ENCODE measurements at regions not wholly inside any gene's neighbourhood (a gene's known extent, or its start where the extent isn't known, plus 50 kb on each side); places are given as distances from the start of the nearest gene placed in this dataset.

- no peaks in the 10 kb centered on the region for H3K4me1 ChIP-seq (ENCODE audit: control insufficient read depth, insufficient read depth, low read length)
- H3K4me3 ChIP-seq (ENCODE audit: low read length) = no peak overlapping the region
- H3K27me3 ChIP-seq (ENCODE audit: control insufficient read depth, insufficient read depth, low read length) = no peaks in the 10 kb centered on the region
- H3K27ac ChIP-seq (ENCODE audit: low read depth, low read length) = no peak overlapping the region
- H3K36me3 ChIP-seq (ENCODE audit: control insufficient read depth, insufficient read depth, low read length) = no peaks in the 10 kb centered on the region
- H3K9ac ChIP-seq (ENCODE audit: low read length) = no peak overlapping the region
Observed at GRCh38 chr13:29940715-29941114, 90.3 kb upstream of the UBL3 start.

DNA sequence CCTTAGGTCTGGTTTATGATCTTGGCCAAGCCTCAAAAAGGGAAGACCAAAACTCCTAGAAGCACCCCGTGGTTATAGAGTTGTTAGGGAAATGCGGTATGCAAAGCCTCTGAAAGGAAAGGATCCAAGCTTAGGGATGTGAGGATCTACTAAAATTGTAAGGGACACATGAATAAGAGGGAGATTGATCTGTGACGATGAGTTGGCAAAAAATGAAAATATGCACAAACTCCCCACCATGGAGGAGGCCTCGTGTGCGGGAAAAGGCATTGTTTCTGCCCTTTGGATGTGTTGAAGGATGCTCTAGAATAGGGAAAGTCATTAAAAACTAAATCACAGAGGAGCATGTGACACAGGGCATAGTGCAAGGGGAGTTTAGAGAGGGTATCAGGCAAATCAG lies 88.7 kb upstream of the UBL3 start:
- Histone ChIP-seq H3K4me3 (ENCODE audit: low read length) (no peak overlapping the region), H3K9ac (ENCODE audit: low read length) (no peak overlapping the region), H3K27me3 (ENCODE audit: control insufficient read depth, insufficient read depth, low read length) (no peaks in the 10 kb centered on the region), H3K36me3 (ENCODE audit: control insufficient read depth, insufficient read depth, low read length) (no peaks in the 10 kb centered on the region), H3K27ac (ENCODE audit: low read depth, low read length) (no peak overlapping the region), H3K4me1 (ENCODE audit: control insufficient read depth, insufficient read depth, low read length) (no peaks in the 10 kb centered on the region)

DNA sequence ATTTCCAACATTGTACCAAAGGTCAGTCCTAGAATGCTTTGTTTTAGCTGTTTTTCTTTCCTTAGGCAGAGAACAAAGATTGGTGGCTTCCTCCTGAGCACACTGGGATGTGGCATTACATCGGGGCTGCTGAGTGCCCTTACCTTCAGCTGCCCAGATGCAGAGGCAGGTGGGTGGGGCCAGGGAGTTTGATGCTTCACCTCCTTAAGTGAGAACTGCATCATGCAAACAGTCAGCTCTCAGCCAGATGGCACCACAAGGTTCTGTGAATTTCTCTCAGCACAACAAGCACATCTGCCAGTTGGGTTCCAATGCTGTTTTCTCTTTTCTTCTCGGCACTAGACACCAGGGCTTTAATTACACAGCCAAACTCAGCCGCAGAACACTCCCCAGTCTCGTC lies 87.4 kb upstream of the UBL3 start:
- Histone ChIP-seq H3K4me3 (ENCODE audit: low read length) (no peak overlapping the region), H3K27me3 (ENCODE audit: control insufficient read depth, insufficient read depth, low read length) (no peaks in the 10 kb centered on the region), H3K27ac (ENCODE audit: low read depth, low read length) (no peak overlapping the region), H3K9ac (ENCODE audit: low read length) (no peak overlapping the region), H3K4me1 (ENCODE audit: control insufficient read depth, insufficient read depth, low read length) (no peaks in the 10 kb centered on the region), H3K36me3 (ENCODE audit: control insufficient read depth, insufficient read depth, low read length) (no peaks in the 10 kb centered on the region)

GRCh38 chr13:29937379-29937778 lies 87.0 kb upstream of the UBL3 start:
- H3K36me3 ChIP-seq (ENCODE audit: control insufficient read depth, insufficient read depth, low read length) = no peaks in the 10 kb centered on the region
- H3K9ac ChIP-seq (ENCODE audit: low read length) = no peak overlapping the region
- no peaks in the 10 kb centered on the region for H3K4me1 ChIP-seq (ENCODE audit: control insufficient read depth, insufficient read depth, low read length)
- no peaks in the 10 kb centered on the region for H3K27me3 ChIP-seq (ENCODE audit: control insufficient read depth, insufficient read depth, low read length)
- no peak overlapping the region for H3K4me3 ChIP-seq (ENCODE audit: low read length)
- H3K27ac ChIP-seq (ENCODE audit: low read depth, low read length) = no peak overlapping the region

GRCh38 chr13:29936956-29937355 lies 86.5 kb upstream of the UBL3 start:
- no peak overlapping the region for H3K27ac ChIP-seq (ENCODE audit: low read depth, low read length)
- H3K36me3 ChIP-seq (ENCODE audit: control insufficient read depth, insufficient read depth, low read length) = no peaks in the 10 kb centered on the region
- H3K4me1 ChIP-seq (ENCODE audit: control insufficient read depth, insufficient read depth, low read length) = no peaks in the 10 kb centered on the region
- H3K9ac ChIP-seq (ENCODE audit: low read length) = no peak overlapping the region
- H3K4me3 ChIP-seq (ENCODE audit: low read length) = no peak overlapping the region
- no peaks in the 10 kb centered on the region for H3K27me3 ChIP-seq (ENCODE audit: control insufficient read depth, insufficient read depth, low read length)

DNA sequence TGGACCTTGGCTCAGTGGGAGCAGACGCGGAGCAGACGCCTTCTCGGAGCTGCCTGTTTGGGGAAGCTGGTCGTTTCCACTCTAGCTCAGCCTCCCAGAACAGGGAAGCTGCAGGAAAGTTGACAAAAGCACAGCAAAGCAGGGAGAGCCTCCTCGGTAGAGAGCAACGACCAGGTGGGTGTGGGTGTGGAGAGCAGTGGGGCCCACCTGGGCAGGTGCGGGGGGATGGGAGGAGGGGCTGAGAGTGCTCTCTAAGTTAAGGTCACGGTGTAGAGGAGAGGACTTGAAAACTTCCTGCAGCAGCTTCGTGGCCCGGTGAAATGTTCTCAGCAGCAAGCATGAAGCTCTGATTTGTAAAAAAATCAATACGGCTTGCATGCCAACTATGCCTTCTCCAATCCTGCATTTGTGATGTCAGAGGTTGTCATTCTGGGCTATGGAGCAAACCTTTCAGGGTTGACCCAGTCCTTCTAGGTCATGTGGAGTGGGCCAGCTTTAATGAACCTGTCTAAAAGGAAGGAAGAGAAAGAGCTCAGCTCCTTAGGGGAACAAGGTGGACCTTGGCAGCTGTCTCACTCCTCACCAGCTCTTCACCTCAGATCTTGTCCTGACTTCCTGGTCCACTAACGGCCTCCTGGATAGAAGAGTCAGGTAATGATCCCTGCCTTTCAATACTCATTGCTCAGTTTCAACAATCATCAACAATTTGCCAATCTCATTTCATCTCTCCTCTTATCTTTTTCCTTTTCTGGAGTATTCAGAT lies 85.8 kb upstream of the UBL3 start:
- no peaks in the 10 kb centered on the region for H3K36me3 ChIP-seq (ENCODE audit: control insufficient read depth, insufficient read depth, low read length)
- H3K9ac ChIP-seq (ENCODE audit: low read length) = no peak overlapping the region
- H3K27me3 ChIP-seq (ENCODE audit: control insufficient read depth, insufficient read depth, low read length) = no peaks in the 10 kb centered on the region
- H3K4me1 ChIP-seq (ENCODE audit: control insufficient read depth, insufficient read depth, low read length) = no peaks in the 10 kb centered on the region
- H3K4me3 ChIP-seq (ENCODE audit: low read length) = no peak overlapping the region
- H3K27ac ChIP-seq (ENCODE audit: low read depth, low read length) = no peak overlapping the region

DNA sequence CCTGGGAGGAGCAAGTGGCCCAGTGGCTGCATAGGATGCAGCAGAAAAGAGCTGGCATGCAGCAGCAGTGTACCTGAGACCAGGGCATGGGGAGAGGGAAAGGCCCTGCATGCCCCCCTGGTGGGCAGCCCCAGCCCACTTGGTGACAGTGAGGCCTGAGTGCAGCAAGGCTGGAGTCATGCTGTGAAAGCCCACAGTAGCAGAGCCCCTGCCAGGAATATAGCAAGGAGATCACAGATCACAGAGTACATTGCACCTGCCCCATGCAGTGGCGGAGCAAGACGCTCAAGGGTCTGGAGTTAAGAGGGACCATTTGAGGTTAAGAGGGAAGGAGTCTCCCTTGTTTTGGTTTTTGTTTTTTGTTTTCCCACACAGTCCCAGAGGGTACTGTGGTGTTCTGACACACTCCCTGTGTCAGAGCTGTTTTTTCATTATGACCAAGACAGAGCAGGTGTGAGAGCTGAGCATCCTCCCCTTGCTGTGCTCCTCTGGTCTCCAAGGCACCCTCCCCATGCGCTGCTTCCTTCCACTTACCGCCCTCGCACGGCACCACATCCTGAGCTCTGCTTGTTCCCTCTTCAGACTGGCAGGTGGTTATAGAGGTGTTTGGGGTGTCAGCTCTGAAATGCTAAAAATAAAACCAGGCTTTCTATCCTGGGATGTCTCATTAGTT lies 85.0 kb upstream of the UBL3 start:
- Histone ChIP-seq H3K4me1 (ENCODE audit: control insufficient read depth, insufficient read depth, low read length) (no peaks in the 10 kb centered on the region), H3K9ac (ENCODE audit: low read length) (no peak overlapping the region), H3K27ac (ENCODE audit: low read depth, low read length) (no peak overlapping the region), H3K27me3 (ENCODE audit: control insufficient read depth, insufficient read depth, low read length) (no peaks in the 10 kb centered on the region), H3K36me3 (ENCODE audit: control insufficient read depth, insufficient read depth, low read length) (no peaks in the 10 kb centered on the region), H3K4me3 (ENCODE audit: low read length) (no peak overlapping the region)

GRCh38 chr13:29934531-29935308 lies 84.3 kb upstream of the UBL3 start:
- Histone ChIP-seq H3K36me3 (ENCODE audit: control insufficient read depth, insufficient read depth, low read length) (no peaks in the 10 kb centered on the region), H3K4me3 (ENCODE audit: low read length) (no peak overlapping the region), H3K9ac (ENCODE audit: low read length) (no peak overlapping the region), H3K4me1 (ENCODE audit: control insufficient read depth, insufficient read depth, low read length) (no peaks in the 10 kb centered on the region), H3K27me3 (ENCODE audit: control insufficient read depth, insufficient read depth, low read length) (no peaks in the 10 kb centered on the region), H3K27ac (ENCODE audit: low read depth, low read length) (no peak overlapping the region)

- H3K27me3 ChIP-seq (ENCODE audit: control insufficient read depth, insufficient read depth, low read length) = no peaks in the 10 kb centered on the region
- no peaks in the 10 kb centered on the region for H3K4me1 ChIP-seq (ENCODE audit: control insufficient read depth, insufficient read depth, low read length)
- H3K27ac ChIP-seq (ENCODE audit: low read depth, low read length) = no peak overlapping the region
- no peak overlapping the region for H3K9ac ChIP-seq (ENCODE audit: low read length)
- no peaks in the 10 kb centered on the region for H3K36me3 ChIP-seq (ENCODE audit: control insufficient read depth, insufficient read depth, low read length)
- no peak overlapping the region for H3K4me3 ChIP-seq (ENCODE audit: low read length)
Observed at GRCh38 chr13:29933401-29933800, 83.0 kb upstream of the UBL3 start.

DNA sequence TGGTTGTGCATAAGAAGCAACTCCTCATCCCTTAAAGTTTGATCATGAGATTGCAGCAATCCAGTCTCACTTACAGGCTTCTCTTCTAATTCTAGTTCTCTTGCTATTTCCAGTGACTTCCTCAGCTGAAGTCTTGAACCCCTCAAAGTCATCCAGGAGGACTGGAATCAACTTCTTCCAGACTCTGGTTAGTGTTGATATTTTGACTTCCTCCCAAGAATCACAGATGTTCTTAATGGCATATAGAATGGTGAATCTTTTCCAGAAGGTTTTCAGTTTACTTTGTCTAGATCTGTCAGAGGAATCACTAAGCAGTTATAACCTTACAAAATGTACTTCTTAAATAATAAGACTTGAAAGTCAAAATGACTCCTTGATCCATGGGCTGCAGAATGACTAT lies 81.3 kb upstream of the UBL3 start:
- Histone ChIP-seq H3K4me3 (ENCODE audit: low read length) (no peak overlapping the region), H3K27ac (ENCODE audit: low read depth, low read length) (no peak overlapping the region), H3K36me3 (ENCODE audit: control insufficient read depth, insufficient read depth, low read length) (no peaks in the 10 kb centered on the region), H3K9ac (ENCODE audit: low read length) (no peak overlapping the region), H3K4me1 (ENCODE audit: control insufficient read depth, insufficient read depth, low read length) (no peaks in the 10 kb centered on the region), H3K27me3 (ENCODE audit: control insufficient read depth, insufficient read depth, low read length) (no peaks in the 10 kb centered on the region)

DNA sequence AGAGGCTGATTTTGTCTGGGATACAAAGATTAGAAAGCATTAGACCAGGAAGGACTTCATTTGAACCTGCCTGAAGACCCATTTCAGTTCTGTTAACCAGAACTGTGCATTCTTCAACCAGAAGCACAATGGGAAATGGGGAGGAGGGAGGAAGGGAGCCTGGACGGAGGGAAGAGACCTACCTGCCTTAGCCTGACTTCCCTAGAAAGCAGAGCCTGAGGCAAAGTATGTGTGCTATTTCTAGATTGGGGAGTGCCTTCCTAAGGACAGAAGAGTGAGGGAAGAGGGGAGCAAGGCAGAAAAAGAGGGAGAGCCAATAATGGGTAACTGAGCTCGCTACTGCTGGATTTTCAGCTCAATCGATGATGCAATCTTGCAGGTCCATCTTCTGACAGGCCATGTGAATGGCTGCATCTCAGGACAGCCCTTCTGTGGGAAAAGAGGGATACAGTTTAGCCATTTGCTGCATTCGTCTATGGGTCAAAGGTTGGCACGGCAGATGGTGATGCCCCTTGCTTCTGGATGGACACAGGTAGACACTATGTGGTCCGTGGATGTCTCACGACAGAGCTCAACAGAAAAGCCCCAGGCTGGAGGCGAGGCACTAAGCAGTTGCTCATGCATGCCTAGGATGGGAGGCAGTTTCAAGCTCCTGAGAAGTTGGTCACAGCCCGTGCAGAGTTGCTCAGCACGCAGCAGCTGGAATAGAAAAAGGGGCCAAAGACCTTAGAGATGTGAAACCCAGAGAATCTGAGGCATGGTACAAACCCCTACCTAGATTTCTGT lies 78.8 kb upstream of the UBL3 start:
- Histone ChIP-seq H3K36me3 (ENCODE audit: control insufficient read depth, insufficient read depth, low read length) (no peaks in the 10 kb centered on the region), H3K9ac (ENCODE audit: low read length) (no peak overlapping the region), H3K4me3 (ENCODE audit: low read length) (no peak overlapping the region), H3K27ac (ENCODE audit: low read depth, low read length) (no peak overlapping the region), H3K4me1 (ENCODE audit: control insufficient read depth, insufficient read depth, low read length) (peaks cover 6% of the 10 kb centered on the region), H3K27me3 (ENCODE audit: control insufficient read depth, insufficient read depth, low read length) (no peaks in the 10 kb centered on the region)

DNA sequence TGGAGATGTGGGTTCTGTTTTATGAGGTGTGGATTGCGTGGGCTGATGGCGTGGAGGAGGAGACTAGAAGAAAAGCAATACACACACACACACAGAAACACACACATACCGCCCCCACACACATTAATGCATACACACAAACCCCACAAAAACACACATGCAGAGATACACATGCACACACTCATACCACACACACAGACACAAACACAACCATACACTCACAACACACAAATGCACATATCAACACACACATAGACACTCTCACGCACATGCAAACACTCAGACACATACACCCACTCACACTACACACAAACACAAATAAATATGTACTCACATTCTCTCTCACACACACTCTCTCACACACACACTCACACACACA lies 75.7 kb upstream of the UBL3 start:
- Histone ChIP-seq H3K36me3 (ENCODE audit: control insufficient read depth, insufficient read depth, low read length) (no peaks in the 10 kb centered on the region), H3K9ac (ENCODE audit: low read length) (no peak overlapping the region), H3K27me3 (ENCODE audit: control insufficient read depth, insufficient read depth, low read length) (no peaks in the 10 kb centered on the region), H3K4me1 (ENCODE audit: control insufficient read depth, insufficient read depth, low read length) (peaks cover 18% of the 10 kb centered on the region), H3K27ac (ENCODE audit: low read depth, low read length) (no peak overlapping the region), H3K4me3 (ENCODE audit: low read length) (no peak overlapping the region)

Data from rectal smooth muscle tissue (tissue), 1 donor.